HUDEP-2 (cell line): ENCODE measurements at regions not wholly inside any gene's neighbourhood (a gene's known extent, or its start where the extent isn't known, plus 50 kb on each side); places are given as distances from the start of the nearest gene placed in this dataset.

ENCODE experiments used
- DNase-seq, 76 experiments: peaks; one replicate each; lab custom pipeline; 2025; ENCODE audit not compliant: unreplicated experiment in 76 of 76; lab: John Stamatoyannopoulos, UW

GRCh38 chr9:106305428-106306133, 557.4 kb upstream of the ZNF462 start:
- DNase-seq = no peak

- DNase-seq = no peak
Observed at GRCh38 chr9:106307670-106308069, 555.3 kb upstream of the ZNF462 start.

GRCh38 chr9:106309925-106310324, 553.0 kb upstream of the ZNF462 start:
- no peak for DNase-seq

GRCh38 chr9:106310782-106311181, 552.2 kb upstream of the ZNF462 start:
- no peak for DNase-seq

- no peak for DNase-seq
Observed at GRCh38 chr9:106312906-106313305, 550.1 kb upstream of the ZNF462 start.

GRCh38 chr9:106314476-106314875, 548.5 kb upstream of the ZNF462 start:
- no peak for DNase-seq

- DNase-seq = no peak
Observed at GRCh38 chr9:106321394-106322180, 541.4 kb upstream of the ZNF462 start.

GRCh38 chr9:106322706-106323245, 540.2 kb upstream of the ZNF462 start:
- no peak for DNase-seq

GRCh38 chr9:106324053-106324585, 538.8 kb upstream of the ZNF462 start:
- DNase-seq = no peak

- no peak for DNase-seq
Observed at GRCh38 chr9:106324591-106325280, 538.2 kb upstream of the ZNF462 start.

GRCh38 chr9:106326493-106326892, 536.5 kb upstream of the ZNF462 start:
- DNase-seq = no peak

- no peak for DNase-seq
Observed at GRCh38 chr9:106333481-106333880, 529.5 kb upstream of the ZNF462 start.

- no peak for DNase-seq
Observed at GRCh38 chr9:106334081-106334480, 528.9 kb upstream of the ZNF462 start.

GRCh38 chr9:106339882-106340281, 523.1 kb upstream of the ZNF462 start:
- no peak for DNase-seq

GRCh38 chr9:106350777-106351176, 512.2 kb upstream of the ZNF462 start:
- DNase-seq = no peak

GRCh38 chr9:106356924-106357323, 506.0 kb upstream of the ZNF462 start:
- DNase-seq = no peak

GRCh38 chr9:106358331-106358730, 504.6 kb upstream of the ZNF462 start:
- DNase-seq = no peak

GRCh38 chr9:106376689-106377088, 486.3 kb upstream of the ZNF462 start:
- DNase-seq = no peak

GRCh38 chr9:106383072-106383471, 479.9 kb upstream of the ZNF462 start:
- DNase-seq = no peak

GRCh38 chr9:106387965-106388364, 475.0 kb upstream of the ZNF462 start:
- DNase-seq = no peak

GRCh38 chr9:106393226-106393625, 469.7 kb upstream of the ZNF462 start:
- no peak for DNase-seq
